T-helper 17 cell (primary cell): ENCODE measurements at regions not wholly inside any gene's neighbourhood (a gene's known extent, or its start where the extent isn't known, plus 50 kb on each side); places are given as distances from the start of the nearest gene placed in this dataset.
"Not testable (repeated sequence)": the region's sequence is repeated elsewhere in the genome, so short reads cannot be mapped to it uniquely, and the experiment has no call there.

Source experiments
- ATAC-seq: fragments of 150-1000 bp; cut with Tn5 transposase; 2 replicates; pipeline ENCODE4 v1.10.0; 2021; ENCODE audit warnings: mild to moderate bottlenecking, moderate library complexity
- DNase-seq, 3 donors: peaks; one replicate each; pipeline versions ENCODE4 v3.0.0 to v3.0.0-alpha.2; 2020 to 2021
- H3K9me3 ChIP-seq: one replicate; pipeline ENCODE4 v1.7.0; 2013; ENCODE audit warnings: low read length, mild to moderate bottlenecking; ENCODE audit not compliant: control insufficient read depth, poor library complexity, severe bottlenecking
- H3K27ac Mint-ChIP-seq: one replicate; pipeline ENCODE4 v1.8.0; 2022; ENCODE audit warnings: mild to moderate bottlenecking, moderate library complexity, mixed read lengths
- H3K27me3 Mint-ChIP-seq: one replicate; pipeline ENCODE4 v1.8.0; 2022; ENCODE audit warnings: mixed read lengths
- H3K36me3 Mint-ChIP-seq: one replicate; pipeline ENCODE4 v1.8.0; 2022; ENCODE audit warnings: low read depth, mixed read lengths
- H3K4me1 Mint-ChIP-seq: one replicate; pipeline ENCODE4 v1.8.0; 2022; ENCODE audit warnings: mild to moderate bottlenecking, mixed read lengths
- H3K4me3 Mint-ChIP-seq: one replicate; pipeline ENCODE4 v1.8.0; 2022; ENCODE audit warnings: mild to moderate bottlenecking, moderate library complexity, mixed read lengths

- not testable (repeated sequence) for ATAC-seq, H3K4me3 Mint-ChIP-seq, H3K9me3 ChIP-seq, H3K4me1 Mint-ChIP-seq, H3K36me3 Mint-ChIP-seq, DNase-seq, H3K27me3 Mint-ChIP-seq, H3K27ac Mint-ChIP-seq
These were observed 122.2 kb upstream of the TGFBR2 start for GRCh38 chr3:30484229-30484628.

GRCh38 chr3:30486368-30486767 lies 120.0 kb upstream of the TGFBR2 start:
- peaks cover 7% of the 10 kb centered on the region for H3K9me3 ChIP-seq
- H3K27ac Mint-ChIP-seq, result no peak overlapping the region
- no peaks in the 10 kb centered on the region for H3K27me3 Mint-ChIP-seq
- H3K4me3 Mint-ChIP-seq, result no peak overlapping the region
- H3K36me3 Mint-ChIP-seq, result peaks cover 7% of the 10 kb centered on the region
- DNase-seq, result no peak
- H3K4me1 Mint-ChIP-seq, result no peaks in the 10 kb centered on the region
- ATAC-seq, result no peak

DNA sequence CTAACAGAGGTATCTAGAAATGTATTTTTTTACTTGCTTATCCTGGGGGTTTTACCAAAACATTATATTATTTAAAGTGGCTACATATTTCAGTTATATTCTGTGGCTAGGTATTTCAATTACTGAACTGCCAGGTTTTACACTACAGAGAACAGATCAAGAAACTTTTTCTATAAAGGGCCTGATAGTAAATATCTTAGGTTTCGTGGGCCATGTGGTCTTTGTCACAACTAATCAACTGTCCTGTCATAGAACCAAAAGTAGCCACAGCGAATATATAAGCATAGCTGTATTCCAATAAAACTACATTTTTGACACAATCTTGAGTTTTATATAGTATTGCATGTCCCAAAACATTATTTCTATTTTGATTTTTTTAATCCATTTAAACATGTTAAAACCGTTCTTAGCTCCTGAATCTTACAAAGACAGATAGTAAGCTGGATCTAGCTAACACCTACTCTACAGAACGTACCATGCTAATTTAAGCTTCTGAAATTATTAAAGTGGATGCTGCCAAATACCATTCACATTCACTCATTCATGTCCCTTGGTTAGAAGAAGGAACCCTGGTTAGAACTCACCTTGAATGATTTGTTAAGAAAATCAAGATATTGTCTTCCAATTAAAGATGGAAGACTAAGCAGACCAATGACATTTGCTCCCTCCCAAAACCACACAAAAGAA lies 118.2 kb upstream of the TGFBR2 start:
- ATAC-seq (no peak), DNase-seq (no peak)
- H3K27me3 Mint-ChIP-seq, result no peaks in the 10 kb centered on the region
- no peaks in the 10 kb centered on the region for H3K4me1 Mint-ChIP-seq
- peaks cover 7% of the 10 kb centered on the region for H3K36me3 Mint-ChIP-seq
- peaks cover 7% of the 10 kb centered on the region for H3K9me3 ChIP-seq
- H3K27ac Mint-ChIP-seq, result no peak overlapping the region
- no peak overlapping the region for H3K4me3 Mint-ChIP-seq

DNA sequence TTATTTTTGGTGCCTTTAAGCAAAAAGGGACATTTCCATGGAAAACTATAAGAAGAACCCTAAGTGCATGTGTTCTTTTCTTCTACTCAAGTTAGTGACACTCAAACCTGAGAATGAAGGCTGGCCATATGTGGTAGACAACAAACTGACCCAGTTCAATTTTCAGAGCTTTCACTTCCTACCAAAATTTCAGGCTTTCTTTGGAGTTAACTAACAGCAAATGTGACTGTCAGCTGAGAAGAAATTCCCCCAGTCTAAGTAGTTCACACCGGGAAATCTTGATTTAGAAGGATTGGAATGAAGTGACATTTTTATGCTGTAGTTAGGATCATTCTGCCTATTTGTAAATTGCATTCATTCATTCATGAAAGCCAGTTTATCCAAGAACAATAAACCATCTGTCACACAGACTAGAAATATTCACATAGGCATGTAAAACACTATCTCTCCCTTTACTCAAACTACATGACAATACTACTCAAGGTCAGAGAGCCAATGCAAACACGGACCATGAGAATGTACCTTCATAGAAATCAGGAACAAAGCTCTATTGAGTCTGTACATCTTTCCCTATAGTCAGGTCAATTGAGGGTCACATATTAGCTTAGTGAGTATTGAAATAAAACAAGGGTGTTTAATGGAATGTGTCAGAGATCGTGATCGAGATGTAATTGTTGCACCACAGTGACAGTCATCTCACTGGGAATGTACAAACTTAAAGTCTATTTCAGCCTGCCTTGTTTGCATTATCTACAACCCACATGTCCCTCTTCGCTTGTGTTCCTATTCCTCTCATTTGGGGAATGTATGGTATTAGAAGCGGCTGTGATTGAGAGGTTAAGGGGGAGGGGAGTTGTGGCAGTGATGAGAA lies 113.8 kb upstream of the TGFBR2 start:
- no peaks in the 10 kb centered on the region for H3K36me3 Mint-ChIP-seq
- no peaks in the 10 kb centered on the region for H3K27me3 Mint-ChIP-seq
- no peak for ATAC-seq
- H3K27ac Mint-ChIP-seq, result no peak overlapping the region
- no peak overlapping the region for H3K4me3 Mint-ChIP-seq
- peaks cover 4% of the 10 kb centered on the region for H3K9me3 ChIP-seq
- no peak for DNase-seq
- peaks cover 2% of the 10 kb centered on the region for H3K4me1 Mint-ChIP-seq

DNA sequence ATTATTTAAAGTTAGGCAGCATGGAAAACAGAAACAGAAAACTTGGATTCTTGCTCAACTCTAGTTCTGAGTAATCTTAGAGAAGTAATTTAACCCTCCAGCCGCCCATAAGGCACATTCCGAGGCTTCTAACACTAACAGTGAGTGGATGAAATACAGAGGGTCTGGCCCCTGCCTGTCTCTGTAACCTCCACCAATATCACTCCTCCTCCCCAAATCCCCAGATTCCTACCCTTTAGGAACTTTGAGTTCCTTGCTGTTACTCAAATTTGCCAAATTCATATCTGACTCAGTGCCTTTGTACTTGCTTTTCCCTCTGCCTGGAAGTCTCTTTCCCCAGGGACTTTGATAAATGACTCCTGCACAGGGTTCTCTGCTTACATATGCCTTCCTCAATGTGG lies 112.5 kb upstream of the TGFBR2 start:
- ATAC-seq (no peak), DNase-seq (no peak)
- Mint-ChIP-seq H3K4me3 (no peak overlapping the region), H3K36me3 (no peaks in the 10 kb centered on the region), H3K27ac (no peak overlapping the region), H3K4me1 (peaks cover 2% of the 10 kb centered on the region), H3K27me3 (peaks cover 9% of the 10 kb centered on the region)
- no peaks in the 10 kb centered on the region for H3K9me3 ChIP-seq

DNA sequence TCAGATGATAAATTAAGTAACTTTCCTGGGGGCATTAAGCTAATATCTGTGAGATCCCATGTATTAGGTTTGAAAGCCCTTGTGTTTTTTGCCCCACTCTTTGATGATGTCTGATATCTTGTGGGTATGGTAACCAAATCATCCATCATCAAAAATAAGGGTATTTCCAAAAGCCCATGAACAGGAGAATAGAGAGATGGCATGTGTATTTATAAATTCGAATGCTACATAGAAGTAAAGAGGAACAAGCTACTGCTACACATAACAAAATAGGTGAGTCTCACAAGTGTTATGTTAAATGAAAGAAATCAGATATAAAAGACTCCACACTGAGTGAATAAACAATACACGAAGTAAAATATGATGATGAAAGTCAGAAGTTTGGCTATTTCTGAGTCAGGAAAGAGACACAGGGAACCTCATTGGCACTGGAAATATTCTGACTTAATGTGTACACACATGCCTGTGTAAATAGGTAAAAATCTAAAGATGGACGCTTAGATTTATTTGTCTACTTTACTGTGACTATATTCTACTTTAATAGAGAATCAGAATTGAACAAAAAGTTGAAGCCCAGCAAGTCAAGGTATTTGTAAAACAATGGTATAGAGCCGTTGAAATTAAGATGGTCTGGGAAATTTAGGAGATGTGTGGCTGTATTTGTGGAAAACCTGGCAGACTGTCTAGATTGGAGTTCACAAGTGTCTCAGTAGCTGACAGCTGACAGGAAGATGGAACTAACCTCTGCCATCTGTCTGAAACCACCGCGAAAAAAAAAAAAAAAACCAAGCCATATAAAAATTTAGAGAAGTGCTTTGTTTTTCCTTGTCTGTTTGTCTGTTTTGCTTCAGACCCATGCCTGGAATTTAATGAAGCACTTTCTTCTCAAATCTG lies 111.0 kb upstream of the TGFBR2 start:
- Mint-ChIP-seq H3K4me3 (no peak overlapping the region), H3K27me3 (peaks cover 16% of the 10 kb centered on the region), H3K36me3 (no peaks in the 10 kb centered on the region), H3K27ac (no peak overlapping the region), H3K4me1 (peaks cover 3% of the 10 kb centered on the region)
- DNase-seq, result no peak
- no peaks in the 10 kb centered on the region for H3K9me3 ChIP-seq
- ATAC-seq, result no peak

- Mint-ChIP-seq H3K4me3 (no peak overlapping the region), H3K27me3 (peaks cover 16% of the 10 kb centered on the region), H3K36me3 (no peaks in the 10 kb centered on the region), H3K4me1 (peaks cover 4% of the 10 kb centered on the region), H3K27ac (no peak overlapping the region)
- DNase-seq (no peak), ATAC-seq (no peak)
- no peaks in the 10 kb centered on the region for H3K9me3 ChIP-seq
These were observed 110.1 kb upstream of the TGFBR2 start for GRCh38 chr3:30496066-30496966.

GRCh38 chr3:30498587-30498967 lies 107.8 kb upstream of the TGFBR2 start:
- Mint-ChIP-seq H3K27me3 (peaks cover 16% of the 10 kb centered on the region), H3K4me1 (peaks cover 4% of the 10 kb centered on the region), H3K4me3 (no peak overlapping the region), H3K36me3 (no peaks in the 10 kb centered on the region), H3K27ac (no peak overlapping the region)
- DNase-seq (no peak), ATAC-seq (no peak)
- H3K9me3 ChIP-seq, result no peaks in the 10 kb centered on the region

GRCh38 chr3:30500666-30501399 lies 105.6 kb upstream of the TGFBR2 start:
- Mint-ChIP-seq H3K4me1 (peaks cover 2% of the 10 kb centered on the region), H3K36me3 (no peaks in the 10 kb centered on the region), H3K27ac (no peak overlapping the region), H3K4me3 (no peak overlapping the region), H3K27me3 (peaks cover 16% of the 10 kb centered on the region)
- H3K9me3 ChIP-seq, result no peaks in the 10 kb centered on the region
- ATAC-seq, result no peak
- no peak for DNase-seq

- ATAC-seq, result no peak
- peaks cover 2% of the 10 kb centered on the region for H3K4me1 Mint-ChIP-seq
- H3K27ac Mint-ChIP-seq, result no peak overlapping the region
- no peak for DNase-seq
- no peak overlapping the region for H3K4me3 Mint-ChIP-seq
- H3K27me3 Mint-ChIP-seq, result peaks cover 16% of the 10 kb centered on the region
- no peaks in the 10 kb centered on the region for H3K9me3 ChIP-seq
- H3K36me3 Mint-ChIP-seq, result no peaks in the 10 kb centered on the region
These were observed 104.9 kb upstream of the TGFBR2 start for GRCh38 chr3:30501526-30501925.

- peaks cover 16% of the 10 kb centered on the region for H3K27me3 Mint-ChIP-seq
- H3K9me3 ChIP-seq, result no peaks in the 10 kb centered on the region
- peaks cover 2% of the 10 kb centered on the region for H3K4me1 Mint-ChIP-seq
- H3K36me3 Mint-ChIP-seq, result peaks cover 2% of the 10 kb centered on the region
- ATAC-seq, result no peak
- H3K4me3 Mint-ChIP-seq, result no peak overlapping the region
- DNase-seq, result no peak
- H3K27ac Mint-ChIP-seq, result no peak overlapping the region
These were observed 104.2 kb upstream of the TGFBR2 start for GRCh38 chr3:30502051-30502741.

GRCh38 chr3:30502742-30503073 lies 103.7 kb upstream of the TGFBR2 start:
- peak; percentile 65 for ATAC-seq
- peak overlapping the region; percentile 54 for H3K27ac Mint-ChIP-seq
- H3K4me3 Mint-ChIP-seq, result no peak overlapping the region
- no peak for DNase-seq
- H3K9me3 ChIP-seq, result no peaks in the 10 kb centered on the region
- peaks cover 16% of the 10 kb centered on the region for H3K27me3 Mint-ChIP-seq
- peaks cover 2% of the 10 kb centered on the region for H3K36me3 Mint-ChIP-seq
- H3K4me1 Mint-ChIP-seq, result peaks cover 2% of the 10 kb centered on the region
